ENCODE measurements at regions not wholly inside any gene's neighbourhood (a gene's known extent, or its start where the extent isn't known, plus 50 kb on each side); places are given as distances from the start of the nearest gene placed in this dataset.

DNA sequence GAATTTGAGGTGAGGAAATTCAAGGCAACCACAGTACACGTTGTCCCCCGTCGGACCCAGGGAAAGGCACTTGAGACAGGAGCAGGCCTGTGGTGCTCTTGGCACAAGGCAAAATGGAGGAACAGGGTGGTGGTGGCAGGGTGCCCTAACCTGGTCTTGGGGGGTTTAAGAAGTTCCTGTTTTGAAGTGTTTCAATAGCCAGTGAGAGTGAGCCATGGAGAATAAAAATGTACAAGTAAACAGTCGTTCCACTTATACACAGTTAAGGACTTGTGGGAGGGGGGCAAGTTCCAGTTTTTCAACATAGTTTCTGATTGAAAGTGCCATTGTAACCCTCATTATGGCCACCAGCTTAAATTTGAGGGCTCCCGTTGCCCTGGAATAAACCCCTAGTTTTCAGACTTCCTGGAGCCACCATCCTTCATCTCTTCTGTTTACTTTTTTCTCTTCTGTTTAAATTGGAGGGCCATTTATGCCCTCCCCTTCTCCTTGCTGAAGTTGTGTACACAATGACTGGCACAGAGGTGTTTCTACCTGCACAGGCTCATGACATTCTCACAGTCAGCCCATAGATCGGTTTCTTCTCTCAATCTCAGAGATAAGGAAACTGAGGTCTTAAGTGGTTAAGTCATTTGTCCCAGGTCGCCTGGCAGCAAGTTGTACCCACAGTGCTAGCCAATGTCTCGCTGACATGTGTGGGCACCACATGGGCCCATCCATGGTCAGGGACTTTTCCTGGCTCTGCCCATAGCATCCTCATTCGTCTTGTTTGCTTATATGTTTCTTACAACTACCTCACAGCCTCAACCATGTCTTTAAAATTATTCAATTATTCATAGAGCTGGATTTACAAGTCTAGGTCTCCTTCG lies 66.0 kb upstream of the ST3GAL5 start:
- Histone ChIP-seq H3K27me3 (no peaks in the 10 kb centered on the region), H3K36me3 (no peaks in the 10 kb centered on the region), H3K4me3 (no peak overlapping the region), H3K27ac (peak overlapping the region; percentile 63 to 73), H3K9me3 (no peaks in the 10 kb centered on the region), H3K4me1 (peaks cover 0 to 18% of the 10 kb centered on the region in 2 donors)
- intact Hi-C loops (cut with DNase I), result no loop called here
- peak; percentile 41 to 85 (median 84) for DNase-seq
- no peak for TF ChIP-seq CTCF (IDR thresholded peaks at IDR 0.05)
- peak; percentile 77 for ATAC-seq

DNA sequence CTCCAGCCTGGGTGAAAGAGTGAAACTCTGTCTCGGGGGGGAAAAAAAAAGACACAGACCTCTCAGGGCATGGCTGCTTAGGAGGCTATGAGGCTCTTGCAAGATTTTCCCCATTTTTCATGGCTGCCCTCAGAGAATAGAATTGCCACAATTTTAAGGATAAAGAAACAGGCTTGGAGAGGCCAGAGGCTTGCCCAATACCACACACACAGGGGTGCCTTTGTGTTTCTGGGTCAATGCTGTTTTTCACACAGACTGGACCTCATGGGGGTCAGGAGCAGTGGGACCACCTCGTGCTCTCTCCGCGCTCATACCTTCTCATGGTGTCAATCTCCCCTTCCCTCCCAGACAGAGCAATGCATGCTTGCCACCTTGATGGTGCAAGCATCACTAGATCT lies 65.4 kb upstream of the ST3GAL5 start:
- no peak overlapping the region for H3K4me3 ChIP-seq
- ATAC-seq (no peak), DNase-seq (no peak)
- H3K9me3 ChIP-seq, result no peaks in the 10 kb centered on the region
- H3K27ac ChIP-seq, result peak overlapping the region; percentile 5 to 73
- intact Hi-C loops (cut with DNase I), result no loop called here
- H3K36me3 ChIP-seq, result no peaks in the 10 kb centered on the region
- no peaks in the 10 kb centered on the region for H3K27me3 ChIP-seq
- H3K4me1 ChIP-seq, result peaks cover 0 to 18% of the 10 kb centered on the region in 2 donors
- no peak for TF ChIP-seq CTCF (IDR thresholded peaks at IDR 0.05)

- Histone ChIP-seq H3K27me3 (no peaks in the 10 kb centered on the region), H3K27ac (peak overlapping the region; percentile 37 to 73), H3K4me1 (peaks cover 0 to 18% of the 10 kb centered on the region in 2 donors), H3K4me3 (no peak overlapping the region), H3K9me3 (no peaks in the 10 kb centered on the region), H3K36me3 (no peaks in the 10 kb centered on the region)
- no peak for TF ChIP-seq CTCF (IDR thresholded peaks at IDR 0.05)
- intact Hi-C loops (cut with DNase I), result no loop called here
- ATAC-seq (no peak), DNase-seq (no peak)
Measured at GRCh38 chr2:85953476-85953875, 64.7 kb upstream of the ST3GAL5 start.

GRCh38 chr2:85952196-85952734 lies 63.5 kb upstream of the ST3GAL5 start:
- Histone ChIP-seq H3K36me3 (no peaks in the 10 kb centered on the region), H3K27ac (peak overlapping the region; percentile 46 to 73), H3K27me3 (no peaks in the 10 kb centered on the region), H3K4me1 (peaks cover 0 to 18% of the 10 kb centered on the region in 2 donors), H3K9me3 (peaks cover 0 to 8% of the 10 kb centered on the region in 2 donors), H3K4me3 (no peak overlapping the region)
- DNase-seq (peak in 1 of 4 donors; percentile 21), ATAC-seq (peak; percentile 22)
- no peak for TF ChIP-seq CTCF (IDR thresholded peaks at IDR 0.05)
- intact Hi-C loops (cut with DNase I), result no loop called here

DNA sequence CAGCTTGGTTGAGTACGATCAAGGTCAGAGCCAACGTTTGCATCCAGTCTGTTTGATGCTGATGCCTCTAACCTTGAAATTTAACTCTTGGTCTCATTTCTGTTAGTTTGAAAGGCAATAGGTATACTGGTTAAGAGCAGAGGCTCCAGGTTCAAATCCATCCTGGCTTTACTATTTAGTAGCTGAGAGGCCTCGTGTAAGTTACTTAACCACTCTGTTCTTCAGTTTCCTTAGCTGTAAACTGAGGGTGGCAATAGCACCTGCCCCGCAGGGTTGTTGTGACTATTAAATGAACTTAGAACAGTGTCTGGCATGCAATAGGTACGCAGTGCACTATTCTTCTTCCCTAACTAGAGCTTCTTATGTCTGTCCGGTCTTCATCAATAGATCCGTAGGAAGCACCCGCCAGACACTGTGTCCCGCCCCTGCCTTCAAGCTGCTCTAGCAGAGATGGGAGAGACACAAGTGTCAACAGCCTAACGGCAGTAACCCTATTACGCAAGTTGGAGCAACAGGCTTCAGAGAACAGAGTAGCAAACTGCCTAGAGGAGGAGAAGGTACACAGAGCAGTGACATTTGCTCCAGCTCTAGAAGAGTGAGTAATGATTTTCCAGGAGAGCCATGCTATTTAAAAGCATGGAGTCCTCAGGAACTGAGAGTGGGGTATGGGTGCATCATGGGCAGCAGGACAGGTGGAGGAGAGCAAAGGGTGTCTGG lies 62.7 kb upstream of the ST3GAL5 start:
- Histone ChIP-seq H3K9me3 (peaks cover 0 to 12% of the 10 kb centered on the region in 2 donors), H3K4me3 (no peak overlapping the region), H3K4me1 (peaks cover 0 to 18% of the 10 kb centered on the region in 2 donors), H3K27me3 (no peaks in the 10 kb centered on the region), H3K36me3 (no peaks in the 10 kb centered on the region), H3K27ac (peak overlapping the region; percentile 46 to 73)
- intact Hi-C loops (cut with DNase I), result no loop called here
- no peak for TF ChIP-seq CTCF (IDR thresholded peaks at IDR 0.05)
- no peak for DNase-seq
- peak; percentile 50 for ATAC-seq
